ENCODE measurements at regions not wholly inside any gene's neighbourhood (a gene's known extent, or its start where the extent isn't known, plus 50 kb on each side); places are given as distances from the start of the nearest gene placed in this dataset.

GRCh38 chr15:67899596-67900283 lies 59.9 kb upstream of the RNU6-1 start:
- TF ChIP-seq CTCF (IDR thresholded peaks at IDR 0.05) (no peak), POLR2AphosphoS5 (IDR thresholded peaks at IDR 0.05) (no peak), POLR2A (IDR thresholded peaks at IDR 0.05) (no peak)
